ENCODE measurements at regions not wholly inside any gene's neighbourhood (a gene's known extent, or its start where the extent isn't known, plus 50 kb on each side); places are given as distances from the start of the nearest gene placed in this dataset.

DNA sequence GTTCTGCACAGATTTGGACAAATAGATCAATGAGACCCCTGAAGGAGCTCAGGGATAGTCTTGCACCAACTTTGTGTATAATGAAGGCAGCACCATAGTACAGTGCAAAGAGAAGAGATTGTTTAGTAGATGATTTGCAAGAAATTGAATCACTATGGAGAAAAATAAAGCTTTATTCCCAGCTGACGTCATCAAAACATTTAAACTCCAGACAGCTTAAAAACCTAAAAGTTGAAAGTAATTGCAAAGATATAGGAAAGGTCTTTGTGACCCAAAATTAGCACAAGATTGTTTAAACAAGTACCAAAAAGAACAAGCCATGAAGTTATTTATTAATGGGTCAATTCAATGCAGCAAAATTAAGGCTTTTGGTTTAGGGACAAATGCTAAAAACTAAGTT is 88.8 kb upstream of the BACE2 start:
- no peak for TF ChIP-seq EGR1 (IDR thresholded peaks at IDR 0.05; ENCODE audit: borderline replicate concordance, low read depth, low read length)
- TF ChIP-seq TAF1 (IDR thresholded peaks at IDR 0.05; ENCODE audit: low read depth, low read length) = no peak
- TF ChIP-seq RFX5 (IDR thresholded peaks at IDR 0.05; ENCODE audit: borderline replicate concordance, low read depth, low read length) = no peak
- TF ChIP-seq BCL11A (IDR thresholded peaks at IDR 0.05; ENCODE audit: low read depth in 2 of 2, low read length in 2 of 2) = no peak
- TF ChIP-seq RAD21 (IDR thresholded peaks at IDR 0.05 in 1 of 2, conservative IDR thresholded peaks at IDR 0.05 in 1 of 2; ENCODE audit: low read depth in 2 of 2, low read length in 2 of 2) = no peak
- TF ChIP-seq, protein P1, sequence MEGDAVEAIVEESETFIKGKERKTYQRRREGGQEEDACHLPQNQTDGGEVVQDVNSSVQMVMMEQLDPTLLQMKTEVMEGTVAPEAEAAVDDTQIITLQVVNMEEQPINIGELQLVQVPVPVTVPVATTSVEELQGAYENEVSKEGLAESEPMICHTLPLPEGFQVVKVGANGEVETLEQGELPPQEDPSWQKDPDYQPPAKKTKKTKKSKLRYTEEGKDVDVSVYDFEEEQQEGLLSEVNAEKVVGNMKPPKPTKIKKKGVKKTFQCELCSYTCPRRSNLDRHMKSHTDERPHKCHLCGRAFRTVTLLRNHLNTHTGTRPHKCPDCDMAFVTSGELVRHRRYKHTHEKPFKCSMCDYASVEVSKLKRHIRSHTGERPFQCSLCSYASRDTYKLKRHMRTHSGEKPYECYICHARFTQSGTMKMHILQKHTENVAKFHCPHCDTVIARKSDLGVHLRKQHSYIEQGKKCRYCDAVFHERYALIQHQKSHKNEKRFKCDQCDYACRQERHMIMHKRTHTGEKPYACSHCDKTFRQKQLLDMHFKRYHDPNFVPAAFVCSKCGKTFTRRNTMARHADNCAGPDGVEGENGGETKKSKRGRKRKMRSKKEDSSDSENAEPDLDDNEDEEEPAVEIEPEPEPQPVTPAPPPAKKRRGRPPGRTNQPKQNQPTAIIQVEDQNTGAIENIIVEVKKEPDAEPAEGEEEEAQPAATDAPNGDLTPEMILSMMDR (IDR thresholded peaks at IDR 0.05; ENCODE audit: control extremely low read depth in 1 of 3, insufficient read depth in 1 of 3, low read depth in 1 of 3, low read length in 3 of 3) = no peak
- TF ChIP-seq ZNF274 (IDR thresholded peaks at IDR 0.05; ENCODE audit: borderline replicate concordance, extremely low read depth, low read length) = no peak
- TF ChIP-seq POLR2A (IDR thresholded peaks at IDR 0.05; ENCODE audit: control extremely low read depth in 1 of 2, low read depth in 2 of 2, low read length in 2 of 2) = no peak
- TF ChIP-seq CREB1 (IDR thresholded peaks at IDR 0.05) = no peak

Data from H1 (cell line).